WERI-Rb-1 (cell line): ENCODE measurements at regions not wholly inside any gene's neighbourhood (a gene's known extent, or its start where the extent isn't known, plus 50 kb on each side); places are given as distances from the start of the nearest gene placed in this dataset.

Experiments
- DNase-seq: peaks from one replicate; pipeline ENCODE4 v3.0.0-alpha.2; 2020
- H3K27ac ChIP-seq: fragments of 250-450 bp; sonication (Bioruptor Pico); 2 replicates; pipeline ENCODE4 v1.5.1; 2020; ENCODE audit warnings: mild to moderate bottlenecking, moderate library complexity
- H3K27me3 ChIP-seq: fragments of 250-450 bp; sonication (Bioruptor Pico); 2 replicates; pipeline ENCODE4 v1.5.1; 2021; ENCODE audit warnings: mild to moderate bottlenecking, low read depth, moderate library complexity; ENCODE audit not compliant: insufficient read depth, severe bottlenecking
- H3K36me3 ChIP-seq: fragments of 250-450 bp; sonication (Bioruptor Pico); 2 replicates; pipeline ENCODE4 v1.5.1; 2020; ENCODE audit warnings: mild to moderate bottlenecking, moderate library complexity
- H3K4me3 ChIP-seq: 2 replicates; pipeline ENCODE4 v1.5.1; 2011; ENCODE audit warnings: low read depth, mild to moderate bottlenecking, control low read depth, low read length
- H3K9me3 ChIP-seq: fragments of 250-450 bp; sonication (Bioruptor Pico); 2 replicates; pipeline ENCODE4 v1.5.1; 2021; ENCODE audit warnings: mild to moderate bottlenecking, moderate library complexity; ENCODE audit not compliant: severe bottlenecking
- TF ChIP-seq, protein P1 (sequence below): IDR thresholded peaks from 2 replicates; pipeline ENCODE4 v1.5.1; 2011; ENCODE audit warnings: low read depth, mild to moderate bottlenecking, control low read depth, inconsistent platforms, low read length

DNA sequence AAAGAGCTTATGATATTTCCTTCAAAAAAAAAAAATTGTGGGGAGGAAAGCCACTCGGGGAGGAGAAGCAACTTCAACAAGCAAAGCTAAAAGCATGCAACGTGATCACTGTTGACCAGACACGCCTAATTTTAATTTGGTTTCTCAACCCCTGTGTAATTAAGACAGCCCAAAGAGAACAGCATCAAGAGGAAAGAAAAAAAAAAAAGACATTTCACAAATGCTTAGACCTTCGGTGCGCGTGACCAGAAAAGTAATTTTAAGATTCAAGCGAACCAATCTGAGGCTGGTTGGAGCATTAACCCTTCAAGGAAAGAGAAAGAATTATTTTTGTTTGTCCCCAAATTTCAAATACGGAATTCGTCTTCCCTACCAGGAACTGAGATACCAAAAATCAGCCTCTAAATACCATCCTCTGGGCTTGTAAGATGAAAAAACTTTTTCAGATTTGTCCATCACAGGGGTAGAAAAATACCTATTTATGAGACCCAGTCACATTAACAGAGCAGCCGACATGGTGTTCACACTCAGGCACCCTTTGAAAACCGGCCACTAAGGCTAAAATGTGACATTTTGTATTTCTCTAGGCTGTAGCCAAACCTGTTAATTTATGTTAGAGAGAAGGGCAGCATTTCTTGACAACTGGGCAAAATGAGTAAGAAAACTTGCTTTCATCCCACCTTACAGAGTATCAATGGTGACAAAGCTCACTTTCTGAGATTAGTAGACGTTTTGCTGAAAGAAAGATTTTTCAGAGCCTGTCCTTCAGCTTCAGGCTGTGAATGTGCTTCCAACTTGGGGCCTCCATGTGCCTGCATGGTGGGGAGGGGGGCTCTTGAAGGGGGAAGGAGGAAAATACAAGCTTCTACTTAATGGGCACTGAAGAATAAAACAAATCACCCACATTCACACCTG is 179.9 kb upstream of the KLF14 start:
- Histone ChIP-seq H3K27me3 (no peaks in the 10 kb centered on the region), H3K9me3 (no peaks in the 10 kb centered on the region), H3K4me3 (no peak overlapping the region), H3K36me3 (no peaks in the 10 kb centered on the region), H3K27ac (no peak overlapping the region)
- DNase-seq, result no peak
- TF ChIP-seq, protein P1, sequence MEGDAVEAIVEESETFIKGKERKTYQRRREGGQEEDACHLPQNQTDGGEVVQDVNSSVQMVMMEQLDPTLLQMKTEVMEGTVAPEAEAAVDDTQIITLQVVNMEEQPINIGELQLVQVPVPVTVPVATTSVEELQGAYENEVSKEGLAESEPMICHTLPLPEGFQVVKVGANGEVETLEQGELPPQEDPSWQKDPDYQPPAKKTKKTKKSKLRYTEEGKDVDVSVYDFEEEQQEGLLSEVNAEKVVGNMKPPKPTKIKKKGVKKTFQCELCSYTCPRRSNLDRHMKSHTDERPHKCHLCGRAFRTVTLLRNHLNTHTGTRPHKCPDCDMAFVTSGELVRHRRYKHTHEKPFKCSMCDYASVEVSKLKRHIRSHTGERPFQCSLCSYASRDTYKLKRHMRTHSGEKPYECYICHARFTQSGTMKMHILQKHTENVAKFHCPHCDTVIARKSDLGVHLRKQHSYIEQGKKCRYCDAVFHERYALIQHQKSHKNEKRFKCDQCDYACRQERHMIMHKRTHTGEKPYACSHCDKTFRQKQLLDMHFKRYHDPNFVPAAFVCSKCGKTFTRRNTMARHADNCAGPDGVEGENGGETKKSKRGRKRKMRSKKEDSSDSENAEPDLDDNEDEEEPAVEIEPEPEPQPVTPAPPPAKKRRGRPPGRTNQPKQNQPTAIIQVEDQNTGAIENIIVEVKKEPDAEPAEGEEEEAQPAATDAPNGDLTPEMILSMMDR, result no peak

DNA sequence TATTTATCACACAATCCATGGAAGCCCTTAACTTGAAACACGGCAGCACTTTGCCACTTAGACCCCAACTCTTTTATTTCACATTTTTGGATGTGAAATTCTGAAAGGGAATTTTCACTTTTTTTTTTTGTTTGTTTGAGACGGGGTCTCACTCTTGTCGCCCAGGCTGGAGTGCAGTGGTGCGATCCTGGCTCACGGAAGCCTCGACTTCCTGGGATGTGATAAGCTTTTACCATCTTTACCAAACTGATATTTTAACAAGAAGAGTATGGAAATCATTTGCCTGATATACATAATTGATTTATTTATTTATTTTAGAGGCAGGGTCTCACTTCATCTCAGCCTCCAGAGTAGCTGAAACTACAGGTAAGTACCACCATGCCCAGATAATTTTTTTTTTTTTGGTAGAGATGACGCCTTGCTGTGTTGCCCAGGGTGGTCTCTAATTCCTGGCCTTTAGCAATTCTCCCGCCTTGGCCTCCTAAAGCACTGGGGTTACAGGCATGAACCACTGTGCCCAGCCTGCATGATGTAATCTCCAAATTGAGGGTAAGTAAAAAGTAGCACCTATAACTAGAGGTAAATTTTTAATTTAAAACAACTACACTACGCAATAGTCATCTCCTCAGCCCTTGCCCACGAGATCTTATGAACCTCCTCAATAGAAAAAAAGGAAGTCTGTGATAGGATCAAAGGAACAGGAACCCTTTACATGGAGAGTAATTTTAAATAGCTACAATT is 180.7 kb upstream of the KLF14 start:
- DNase-seq, result no peak
- H3K27ac ChIP-seq, result no peak overlapping the region
- TF ChIP-seq, protein P1, result no peak
- H3K4me3 ChIP-seq, result no peak overlapping the region
- H3K9me3 ChIP-seq, result no peaks in the 10 kb centered on the region
- H3K27me3 ChIP-seq, result no peaks in the 10 kb centered on the region
- H3K36me3 ChIP-seq, result no peaks in the 10 kb centered on the region

DNA sequence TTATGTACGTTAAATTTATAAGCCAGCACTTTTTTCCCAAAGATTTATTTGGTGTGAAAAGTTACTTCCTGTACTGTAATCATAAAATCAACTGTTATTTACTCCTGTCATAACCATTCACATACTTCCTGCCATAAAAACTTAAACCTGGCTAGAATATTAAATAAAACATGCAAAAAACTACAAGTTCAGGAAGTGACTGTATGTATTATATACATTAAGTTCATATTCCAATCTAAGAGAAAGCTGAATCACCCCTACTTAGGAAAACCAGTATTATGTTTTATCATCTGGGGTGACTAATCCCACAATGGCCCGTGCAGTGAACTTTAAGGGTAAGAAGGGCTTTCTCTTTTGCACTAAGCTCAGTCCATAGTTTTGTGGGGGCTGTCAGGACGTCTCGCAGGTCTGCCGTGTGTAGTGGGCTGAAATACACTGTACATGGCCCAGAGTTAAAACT is 183.7 kb upstream of the KLF14 start:
- no peak overlapping the region for H3K4me3 ChIP-seq
- no peak for DNase-seq
- TF ChIP-seq, protein P1, result no peak
- no peak overlapping the region for H3K27ac ChIP-seq
- no peaks in the 10 kb centered on the region for H3K36me3 ChIP-seq
- no peaks in the 10 kb centered on the region for H3K9me3 ChIP-seq
- H3K27me3 ChIP-seq, result no peaks in the 10 kb centered on the region

DNA sequence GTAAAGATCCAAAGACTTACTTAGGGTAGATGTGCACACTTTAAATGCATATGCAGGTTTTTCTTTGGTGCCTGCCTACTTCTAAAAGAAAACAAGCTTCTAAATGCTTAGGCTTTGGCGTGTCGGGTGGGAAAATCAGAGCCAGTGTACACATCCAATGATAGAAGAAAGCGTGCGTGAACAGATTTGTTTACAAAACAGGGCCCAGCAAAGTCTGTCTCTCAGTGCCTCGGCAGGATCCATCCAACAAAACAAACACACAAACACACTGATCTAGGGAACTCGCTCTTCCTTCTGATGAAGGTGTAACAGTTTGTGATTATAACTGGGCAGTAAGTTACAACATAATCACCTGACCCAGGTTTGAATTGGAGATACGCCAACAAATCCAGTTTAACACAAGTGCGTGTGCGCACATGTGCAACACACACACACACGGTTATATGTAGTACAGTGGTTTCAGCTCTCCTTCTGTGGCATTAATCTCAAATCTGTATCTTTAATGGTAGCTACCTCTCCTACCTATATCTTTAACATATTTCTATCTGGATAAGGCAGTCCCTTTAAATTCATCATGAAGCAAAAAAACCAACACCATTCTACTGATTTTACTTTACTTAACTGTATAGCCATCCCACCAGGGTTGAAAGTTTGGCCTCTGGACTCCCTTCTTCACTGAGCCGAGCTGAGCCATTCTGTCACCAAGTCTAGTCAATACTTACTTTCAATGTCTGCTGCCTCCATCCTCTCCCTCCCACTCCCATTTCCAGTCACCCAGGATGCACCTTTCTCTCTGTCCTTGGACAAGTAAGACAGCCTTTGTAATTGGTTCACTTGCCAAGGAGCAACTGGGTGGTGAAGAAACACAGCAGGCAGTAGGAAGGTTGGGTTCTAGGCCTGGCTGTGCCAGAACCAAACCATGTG is 184.4 kb upstream of the KLF14 start:
- H3K27me3 ChIP-seq, result no peaks in the 10 kb centered on the region
- DNase-seq, result no peak
- H3K27ac ChIP-seq, result no peak overlapping the region
- H3K9me3 ChIP-seq, result no peaks in the 10 kb centered on the region
- no peaks in the 10 kb centered on the region for H3K36me3 ChIP-seq
- no peak overlapping the region for H3K4me3 ChIP-seq
- TF ChIP-seq, protein P1, result no peak

DNA sequence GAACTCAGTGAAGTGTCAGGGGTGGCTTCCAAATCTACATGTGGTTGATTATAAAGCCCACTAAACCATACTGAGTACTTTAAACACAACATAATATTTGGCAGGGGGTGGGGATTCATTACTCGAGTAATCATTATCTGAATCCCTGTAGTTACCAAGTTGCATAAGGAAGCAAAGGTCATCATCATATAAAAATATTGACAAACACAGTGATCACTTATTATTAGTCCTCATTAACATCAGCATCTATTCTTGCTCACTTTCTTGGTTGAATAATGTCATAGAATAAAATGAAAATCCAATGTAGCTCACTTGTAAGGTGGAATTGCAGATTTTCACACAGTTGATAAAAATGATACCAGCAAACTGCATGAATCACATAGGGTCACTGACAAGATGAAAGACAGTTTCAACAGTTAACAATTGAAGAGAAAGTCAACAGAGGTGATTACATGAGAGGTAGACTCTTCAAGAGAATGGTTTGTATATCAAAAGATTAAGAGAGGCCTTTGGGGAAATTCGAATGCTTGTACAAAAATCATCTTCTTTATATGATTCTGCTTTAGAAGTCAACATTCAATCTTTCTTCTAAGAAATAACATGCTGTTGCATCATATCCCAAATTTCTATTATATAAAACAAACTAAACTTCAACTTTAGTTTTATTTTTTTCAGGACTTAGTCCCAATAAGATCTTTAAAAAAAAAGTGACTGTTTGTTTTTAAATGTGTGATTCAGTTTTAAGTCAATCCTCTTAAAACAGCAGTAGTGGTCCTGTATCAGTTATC is 185.5 kb upstream of the KLF14 start:
- DNase-seq, result no peak
- TF ChIP-seq, protein P1, result no peak
- no peaks in the 10 kb centered on the region for H3K27me3 ChIP-seq
- H3K36me3 ChIP-seq, result no peaks in the 10 kb centered on the region
- H3K9me3 ChIP-seq, result no peaks in the 10 kb centered on the region
- no peak overlapping the region for H3K4me3 ChIP-seq
- no peak overlapping the region for H3K27ac ChIP-seq
